ENCODE measurements at regions not wholly inside any gene's neighbourhood (a gene's known extent, or its start where the extent isn't known, plus 50 kb on each side); places are given as distances from the start of the nearest gene placed in this dataset.

- TF ChIP-seq ZNF281 (CRISPR knock-in tag; IDR thresholded peaks at IDR 0.05) = no peak
- TF ChIP-seq ZMAT4 (CRISPR knock-in tag; IDR thresholded peaks at IDR 0.05) = no peak
- no peak for TF ChIP-seq AR (CRISPR knock-in tag; IDR thresholded peaks at IDR 0.05)
- no peak for TF ChIP-seq ZNF138 (CRISPR knock-in tag; conservative IDR thresholded peaks at IDR 0.05)
- TF ChIP-seq NFE2L1 (CRISPR knock-in tag; IDR thresholded peaks at IDR 0.05) = no peak
- TF ChIP-seq, protein P1, sequence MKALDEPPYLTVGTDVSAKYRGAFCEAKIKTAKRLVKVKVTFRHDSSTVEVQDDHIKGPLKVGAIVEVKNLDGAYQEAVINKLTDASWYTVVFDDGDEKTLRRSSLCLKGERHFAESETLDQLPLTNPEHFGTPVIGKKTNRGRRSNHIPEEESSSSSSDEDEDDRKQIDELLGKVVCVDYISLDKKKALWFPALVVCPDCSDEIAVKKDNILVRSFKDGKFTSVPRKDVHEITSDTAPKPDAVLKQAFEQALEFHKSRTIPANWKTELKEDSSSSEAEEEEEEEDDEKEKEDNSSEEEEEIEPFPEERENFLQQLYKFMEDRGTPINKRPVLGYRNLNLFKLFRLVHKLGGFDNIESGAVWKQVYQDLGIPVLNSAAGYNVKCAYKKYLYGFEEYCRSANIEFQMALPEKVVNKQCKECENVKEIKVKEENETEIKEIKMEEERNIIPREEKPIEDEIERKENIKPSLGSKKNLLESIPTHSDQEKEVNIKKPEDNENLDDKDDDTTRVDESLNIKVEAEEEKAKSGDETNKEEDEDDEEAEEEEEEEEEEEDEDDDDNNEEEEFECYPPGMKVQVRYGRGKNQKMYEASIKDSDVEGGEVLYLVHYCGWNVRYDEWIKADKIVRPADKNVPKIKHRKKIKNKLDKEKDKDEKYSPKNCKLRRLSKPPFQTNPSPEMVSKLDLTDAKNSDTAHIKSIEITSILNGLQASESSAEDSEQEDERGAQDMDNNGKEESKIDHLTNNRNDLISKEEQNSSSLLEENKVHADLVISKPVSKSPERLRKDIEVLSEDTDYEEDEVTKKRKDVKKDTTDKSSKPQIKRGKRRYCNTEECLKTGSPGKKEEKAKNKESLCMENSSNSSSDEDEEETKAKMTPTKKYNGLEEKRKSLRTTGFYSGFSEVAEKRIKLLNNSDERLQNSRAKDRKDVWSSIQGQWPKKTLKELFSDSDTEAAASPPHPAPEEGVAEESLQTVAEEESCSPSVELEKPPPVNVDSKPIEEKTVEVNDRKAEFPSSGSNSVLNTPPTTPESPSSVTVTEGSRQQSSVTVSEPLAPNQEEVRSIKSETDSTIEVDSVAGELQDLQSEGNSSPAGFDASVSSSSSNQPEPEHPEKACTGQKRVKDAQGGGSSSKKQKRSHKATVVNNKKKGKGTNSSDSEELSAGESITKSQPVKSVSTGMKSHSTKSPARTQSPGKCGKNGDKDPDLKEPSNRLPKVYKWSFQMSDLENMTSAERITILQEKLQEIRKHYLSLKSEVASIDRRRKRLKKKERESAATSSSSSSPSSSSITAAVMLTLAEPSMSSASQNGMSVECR (CRISPR knock-in tag; IDR thresholded peaks at IDR 0.05; ENCODE audit: borderline replicate concordance) = no peak
- no peak for TF ChIP-seq ZNF396 (CRISPR knock-in tag; IDR thresholded peaks at IDR 0.05; ENCODE audit: borderline replicate concordance)
- TF ChIP-seq NFYB (CRISPR knock-in tag; conservative IDR thresholded peaks at IDR 0.05; ENCODE audit: low read depth) = no peak
- TF ChIP-seq NR3C1 (CRISPR knock-in tag; conservative IDR thresholded peaks at IDR 0.05; ENCODE audit: low read depth) = no peak
- TF ChIP-seq RORB (CRISPR knock-in tag; IDR thresholded peaks at IDR 0.05) = no peak
- no peak for TF ChIP-seq ZSCAN18 (CRISPR knock-in tag; IDR thresholded peaks at IDR 0.05)
- no peak for TF ChIP-seq ZNF263 (CRISPR knock-in tag; IDR thresholded peaks at IDR 0.05; ENCODE audit: low read depth)
- no peak for TF ChIP-seq GRHL2 (CRISPR knock-in tag; IDR thresholded peaks at IDR 0.05; ENCODE audit: insufficient replicate concordance, severe bottlenecking)
These were observed 438.8 kb upstream of the TGFBR2 start (continued) for GRCh38 chr3:30167541-30168011.

GRCh38 chr3:30169487-30169886 lies 436.9 kb upstream of the TGFBR2 start:
- DNase-seq (ENCODE audit: low spot score) (no peak), ATAC-seq (no peak)
- H3K27ac Mint-ChIP-seq = no peak overlapping the region
- no peaks in the 10 kb centered on the region for H3K27me3 Mint-ChIP-seq (ENCODE audit: low read depth)
- peaks cover 11% of the 10 kb centered on the region; the same call in 1 of the 2 replicates for H3K9me3 Mint-ChIP-seq
- ChIA-PET CTCF (no interaction called here), POLR2A (no interaction called here)
- H3K36me3 Mint-ChIP-seq = 0 out of 2 replicates have a peak, but pooled peaks cover 2% of the 10 kb centered on the region
- no peak overlapping the region for H3K4me3 Mint-ChIP-seq
- H3K4me1 Mint-ChIP-seq = peaks cover 8% of the 10 kb centered on the region
- TF ChIP-seq CREB1 (CRISPR knock-in tag; IDR thresholded peaks at IDR 0.05) (no peak), HMGA2 (CRISPR knock-in tag; IDR thresholded peaks at IDR 0.05) (no peak), NFYB (CRISPR knock-in tag; conservative IDR thresholded peaks at IDR 0.05; ENCODE audit: low read depth) (no peak), ZNF416 (CRISPR knock-in tag; IDR thresholded peaks at IDR 0.05) (no peak), ZNF219 (CRISPR knock-in tag; IDR thresholded peaks at IDR 0.05; ENCODE audit: borderline replicate concordance) (no peak), NR3C1 (CRISPR knock-in tag; conservative IDR thresholded peaks at IDR 0.05; ENCODE audit: low read depth) (no peak), TEAD4 (CRISPR knock-in tag; IDR thresholded peaks at IDR 0.05) (no peak)
- TF ChIP-seq, protein P2, sequence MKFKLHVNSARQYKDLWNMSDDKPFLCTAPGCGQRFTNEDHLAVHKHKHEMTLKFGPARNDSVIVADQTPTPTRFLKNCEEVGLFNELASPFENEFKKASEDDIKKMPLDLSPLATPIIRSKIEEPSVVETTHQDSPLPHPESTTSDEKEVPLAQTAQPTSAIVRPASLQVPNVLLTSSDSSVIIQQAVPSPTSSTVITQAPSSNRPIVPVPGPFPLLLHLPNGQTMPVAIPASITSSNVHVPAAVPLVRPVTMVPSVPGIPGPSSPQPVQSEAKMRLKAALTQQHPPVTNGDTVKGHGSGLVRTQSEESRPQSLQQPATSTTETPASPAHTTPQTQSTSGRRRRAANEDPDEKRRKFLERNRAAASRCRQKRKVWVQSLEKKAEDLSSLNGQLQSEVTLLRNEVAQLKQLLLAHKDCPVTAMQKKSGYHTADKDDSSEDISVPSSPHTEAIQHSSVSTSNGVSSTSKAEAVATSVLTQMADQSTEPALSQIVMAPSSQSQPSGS (CRISPR knock-in tag; IDR thresholded peaks at IDR 0.05; ENCODE audit: borderline replicate concordance, low read depth) = no peak
- TF ChIP-seq, protein P3, sequence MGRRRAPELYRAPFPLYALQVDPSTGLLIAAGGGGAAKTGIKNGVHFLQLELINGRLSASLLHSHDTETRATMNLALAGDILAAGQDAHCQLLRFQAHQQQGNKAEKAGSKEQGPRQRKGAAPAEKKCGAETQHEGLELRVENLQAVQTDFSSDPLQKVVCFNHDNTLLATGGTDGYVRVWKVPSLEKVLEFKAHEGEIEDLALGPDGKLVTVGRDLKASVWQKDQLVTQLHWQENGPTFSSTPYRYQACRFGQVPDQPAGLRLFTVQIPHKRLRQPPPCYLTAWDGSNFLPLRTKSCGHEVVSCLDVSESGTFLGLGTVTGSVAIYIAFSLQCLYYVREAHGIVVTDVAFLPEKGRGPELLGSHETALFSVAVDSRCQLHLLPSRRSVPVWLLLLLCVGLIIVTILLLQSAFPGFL (CRISPR knock-in tag; IDR thresholded peaks at IDR 0.05; ENCODE audit: borderline replicate concordance) = no peak
